ENCODE measurements at regions not wholly inside any gene's neighbourhood (a gene's known extent, or its start where the extent isn't known, plus 50 kb on each side); places are given as distances from the start of the nearest gene placed in this dataset.
A peak's percentile ranks its signal among the peaks of the same experiment; 100 is the strongest.

GRCh38 chr16:73262931-73263330, 215.0 kb upstream of the ZFHX3 start:
- intact Hi-C loops (cut with DNase I), result no loop called here
- DNase-seq, result no peak

GRCh38 chr16:73255031-73255430, 207.1 kb upstream of the ZFHX3 start:
- no peak for DNase-seq
- intact Hi-C loops (cut with DNase I), result no loop called here

- no peak for DNase-seq
- intact Hi-C loops (cut with DNase I), result no loop called here
Observed at GRCh38 chr16:73253922-73254480, 206.1 kb upstream of the ZFHX3 start.

GRCh38 chr16:73252446-73252845, 204.5 kb upstream of the ZFHX3 start:
- intact Hi-C loops (cut with DNase I), result no loop called here
- DNase-seq, result no peak

GRCh38 chr16:73251608-73252007, 203.7 kb upstream of the ZFHX3 start:
- no peak for DNase-seq
- intact Hi-C loops (cut with DNase I), result no loop called here

GRCh38 chr16:73248316-73248715, 200.4 kb upstream of the ZFHX3 start:
- intact Hi-C loops (cut with DNase I), result no loop called here
- DNase-seq, result no peak

- DNase-seq, result no peak
- intact Hi-C loops (cut with DNase I), result no loop called here
Observed at GRCh38 chr16:73240920-73241319, 193.0 kb upstream of the ZFHX3 start.

- no peak for DNase-seq
- intact Hi-C loops (cut with DNase I), result no loop called here
Observed at GRCh38 chr16:73237601-73238000, 189.7 kb upstream of the ZFHX3 start.

GRCh38 chr16:73234496-73234895, 186.6 kb upstream of the ZFHX3 start:
- intact Hi-C loops (cut with DNase I), result no loop called here
- DNase-seq, result no peak

- intact Hi-C loops (cut with DNase I), result no loop called here
- DNase-seq, result no peak
Observed at GRCh38 chr16:73233846-73234424, 186.0 kb upstream of the ZFHX3 start.

GRCh38 chr16:73233329-73233765, 185.4 kb upstream of the ZFHX3 start:
- intact Hi-C loops (cut with DNase I), result no loop called here
- no peak for DNase-seq

GRCh38 chr16:73232555-73233328, 184.8 kb upstream of the ZFHX3 start:
- DNase-seq, result peak in 5 of 10 donors; percentile 7 to 87 (median 20)
- intact Hi-C loops (cut with DNase I), result no loop called here

- intact Hi-C loops (cut with DNase I), result no loop called here
- DNase-seq, result peak in 9 of 10 donors; percentile 11 to 85 (median 35)
Observed at GRCh38 chr16:73231944-73232554, 184.1 kb upstream of the ZFHX3 start.

GRCh38 chr16:73231379-73231778, 183.5 kb upstream of the ZFHX3 start:
- intact Hi-C loops (cut with DNase I), result no loop called here
- no peak for DNase-seq

- intact Hi-C loops (cut with DNase I), result no loop called here
- DNase-seq, result no peak
Observed at GRCh38 chr16:73230651-73231050, 182.7 kb upstream of the ZFHX3 start.

- no peak for DNase-seq
- intact Hi-C loops (cut with DNase I), result no loop called here
Observed at GRCh38 chr16:73228649-73229048, 180.7 kb upstream of the ZFHX3 start.

- DNase-seq, result no peak
- intact Hi-C loops (cut with DNase I), result no loop called here
Observed at GRCh38 chr16:73226675-73227074, 178.7 kb upstream of the ZFHX3 start.

- intact Hi-C loops (cut with DNase I), result no loop called here
- DNase-seq, result no peak
Observed at GRCh38 chr16:73225983-73226382, 178.1 kb upstream of the ZFHX3 start.

- intact Hi-C loops (cut with DNase I), result no loop called here
- no peak for DNase-seq
Observed at GRCh38 chr16:73220836-73221235, 172.9 kb upstream of the ZFHX3 start.

GRCh38 chr16:73219176-73219575, 171.2 kb upstream of the ZFHX3 start:
- no peak for DNase-seq
- intact Hi-C loops (cut with DNase I), result no loop called here

GRCh38 chr16:73217654-73218053, 169.7 kb upstream of the ZFHX3 start:
- DNase-seq, result no peak
- intact Hi-C loops (cut with DNase I), result no loop called here

- DNase-seq, result no peak
- intact Hi-C loops (cut with DNase I), result no loop called here
Observed at GRCh38 chr16:73216932-73217331, 169.0 kb upstream of the ZFHX3 start.
